ENCODE measurements at regions not wholly inside any gene's neighbourhood (a gene's known extent, or its start where the extent isn't known, plus 50 kb on each side); places are given as distances from the start of the nearest gene placed in this dataset.

DNA sequence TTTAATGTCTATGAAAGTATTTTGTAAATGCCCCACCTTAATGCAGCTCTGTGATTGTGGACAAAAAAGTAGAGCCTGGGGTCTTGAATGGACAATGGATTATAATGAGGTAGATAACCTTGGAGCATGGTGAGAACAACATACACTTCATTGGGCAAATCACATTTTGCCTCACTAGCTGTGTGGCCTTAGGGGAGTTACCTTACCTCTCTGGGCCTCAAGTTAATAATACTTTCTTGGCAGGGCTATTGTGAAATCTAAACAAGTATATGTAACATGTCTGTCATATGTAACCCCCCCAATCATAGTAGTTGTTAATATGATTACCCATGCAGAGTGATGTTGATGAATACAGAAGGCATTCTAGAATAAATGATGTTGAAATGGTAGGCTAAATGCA lies 213.6 kb upstream of the ANKRD55 start:
- TF ChIP-seq, protein P1, sequence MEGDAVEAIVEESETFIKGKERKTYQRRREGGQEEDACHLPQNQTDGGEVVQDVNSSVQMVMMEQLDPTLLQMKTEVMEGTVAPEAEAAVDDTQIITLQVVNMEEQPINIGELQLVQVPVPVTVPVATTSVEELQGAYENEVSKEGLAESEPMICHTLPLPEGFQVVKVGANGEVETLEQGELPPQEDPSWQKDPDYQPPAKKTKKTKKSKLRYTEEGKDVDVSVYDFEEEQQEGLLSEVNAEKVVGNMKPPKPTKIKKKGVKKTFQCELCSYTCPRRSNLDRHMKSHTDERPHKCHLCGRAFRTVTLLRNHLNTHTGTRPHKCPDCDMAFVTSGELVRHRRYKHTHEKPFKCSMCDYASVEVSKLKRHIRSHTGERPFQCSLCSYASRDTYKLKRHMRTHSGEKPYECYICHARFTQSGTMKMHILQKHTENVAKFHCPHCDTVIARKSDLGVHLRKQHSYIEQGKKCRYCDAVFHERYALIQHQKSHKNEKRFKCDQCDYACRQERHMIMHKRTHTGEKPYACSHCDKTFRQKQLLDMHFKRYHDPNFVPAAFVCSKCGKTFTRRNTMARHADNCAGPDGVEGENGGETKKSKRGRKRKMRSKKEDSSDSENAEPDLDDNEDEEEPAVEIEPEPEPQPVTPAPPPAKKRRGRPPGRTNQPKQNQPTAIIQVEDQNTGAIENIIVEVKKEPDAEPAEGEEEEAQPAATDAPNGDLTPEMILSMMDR (IDR thresholded peaks at IDR 0.05): no peak
- Histone ChIP-seq H3K36me3 (ENCODE audit: insufficient read depth, low read length) (no peaks in the 10 kb centered on the region), H3K4me3 (ENCODE audit: low read length) (no peak overlapping the region), H3K9me3 (ENCODE audit: control insufficient read depth in 1 of 2, insufficient read depth in 1 of 2, low read length in 2 of 2) (no peaks in the 10 kb centered on the region), H3K4me1 (ENCODE audit: insufficient read depth, low read length) (no peaks in the 10 kb centered on the region), H3K27ac (ENCODE audit: low read depth in 1 of 2, low read length in 2 of 2) (no peak overlapping the region), H3K27me3 (ENCODE audit: control insufficient read depth in 1 of 2, insufficient read depth in 2 of 2, low read length in 2 of 2) (no peaks in the 10 kb centered on the region)
- ChIA-PET CTCF (no interaction called here), POLR2A (no interaction called here)
- no peak for DNase-seq
- intact Hi-C loops (cut with DNase I, micrococcal nuclease): no loop called here
- ATAC-seq (ENCODE audit: poor library complexity): no peak
- Mint-ChIP-seq H3K36me3 (ENCODE audit: low read depth) (no peaks in the 10 kb centered on the region), H3K4me3 (no peak overlapping the region), H3K27me3 (no peaks in the 10 kb centered on the region), H3K9me3 (no peaks in the 10 kb centered on the region), H3K27ac (no peak overlapping the region), H3K4me1 (ENCODE audit: low read depth) (no peaks in the 10 kb centered on the region)

GRCh38 chr5:56443826-56444225 lies 210.7 kb upstream of the ANKRD55 start:
- Histone ChIP-seq H3K36me3 (ENCODE audit: insufficient read depth, low read length) (no peaks in the 10 kb centered on the region), H3K9me3 (ENCODE audit: control insufficient read depth in 1 of 2, insufficient read depth in 1 of 2, low read length in 2 of 2) (no peaks in the 10 kb centered on the region), H3K27me3 (ENCODE audit: control insufficient read depth in 1 of 2, insufficient read depth in 2 of 2, low read length in 2 of 2) (no peaks in the 10 kb centered on the region), H3K4me3 (ENCODE audit: low read length) (no peak overlapping the region), H3K27ac (ENCODE audit: low read depth in 1 of 2, low read length in 2 of 2) (no peak overlapping the region), H3K4me1 (ENCODE audit: insufficient read depth, low read length) (no peaks in the 10 kb centered on the region)
- no peaks in the 10 kb centered on the region for H3K27me3 Mint-ChIP-seq
- H3K4me3 Mint-ChIP-seq: no peak overlapping the region
- ChIA-PET POLR2A (no interaction called here), CTCF (no interaction called here)
- TF ChIP-seq, protein P1 (IDR thresholded peaks at IDR 0.05): no peak
- H3K36me3 Mint-ChIP-seq (ENCODE audit: low read depth): no peaks in the 10 kb centered on the region
- no peak overlapping the region for H3K27ac Mint-ChIP-seq
- no peaks in the 10 kb centered on the region for H3K4me1 Mint-ChIP-seq (ENCODE audit: low read depth)
- DNase-seq (no peak), ATAC-seq (ENCODE audit: poor library complexity) (no peak)
- intact Hi-C loops (cut with DNase I, micrococcal nuclease): no loop called here
- no peaks in the 10 kb centered on the region for H3K9me3 Mint-ChIP-seq

DNA sequence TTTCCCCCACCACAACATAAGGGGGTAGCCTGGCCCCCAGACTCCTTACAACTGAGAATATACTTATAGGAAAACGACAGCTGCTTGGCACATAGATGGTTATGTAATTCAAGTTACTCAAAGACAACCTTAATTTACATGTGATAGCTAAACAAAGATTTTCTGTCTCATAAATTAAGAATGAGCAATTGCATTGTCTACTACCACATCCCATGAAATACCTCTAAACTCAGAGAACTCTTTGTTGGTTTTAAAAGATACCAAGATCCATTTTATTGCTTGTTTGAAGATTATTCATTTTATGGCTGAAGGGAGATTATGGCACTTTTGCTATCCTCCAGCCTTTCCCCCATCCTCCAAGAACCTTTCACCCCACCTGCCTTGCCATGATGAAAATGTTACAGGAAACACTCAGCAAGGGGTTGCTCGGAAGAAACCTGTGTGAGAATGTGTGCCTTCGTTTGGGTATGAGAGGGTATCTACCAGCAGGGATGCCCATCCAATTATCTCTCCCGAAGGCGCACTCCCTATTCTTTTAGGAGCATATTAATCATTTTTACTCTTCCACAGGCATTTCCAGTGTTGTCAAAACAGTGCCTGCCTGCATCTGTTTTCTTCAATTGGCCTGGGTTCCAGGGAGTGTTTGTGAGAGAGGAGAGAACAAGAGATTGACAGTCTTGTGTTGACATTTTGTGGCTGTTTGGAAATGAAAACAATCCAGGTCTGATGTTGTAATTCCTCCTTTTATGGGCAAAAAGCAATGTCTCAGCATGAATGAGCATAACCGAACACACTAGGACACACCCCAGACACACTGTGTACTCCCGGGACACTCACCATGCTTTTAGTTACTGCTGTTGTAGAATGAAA lies 208.0 kb upstream of the ANKRD55 start:
- H3K4me1 Mint-ChIP-seq (ENCODE audit: low read depth): no peaks in the 10 kb centered on the region
- ATAC-seq (ENCODE audit: poor library complexity): no peak
- no peaks in the 10 kb centered on the region for H3K27me3 Mint-ChIP-seq
- Histone ChIP-seq H3K4me1 (ENCODE audit: insufficient read depth, low read length) (no peaks in the 10 kb centered on the region), H3K27ac (ENCODE audit: low read depth in 1 of 2, low read length in 2 of 2) (no peak overlapping the region), H3K36me3 (ENCODE audit: insufficient read depth, low read length) (no peaks in the 10 kb centered on the region), H3K9me3 (ENCODE audit: control insufficient read depth in 1 of 2, insufficient read depth in 1 of 2, low read length in 2 of 2) (no peaks in the 10 kb centered on the region), H3K27me3 (ENCODE audit: control insufficient read depth in 1 of 2, insufficient read depth in 2 of 2, low read length in 2 of 2) (no peaks in the 10 kb centered on the region), H3K4me3 (ENCODE audit: low read length) (no peak overlapping the region)
- intact Hi-C loops (cut with DNase I, micrococcal nuclease): no loop called here
- CTCF ChIA-PET: no interaction called here
- no peaks in the 10 kb centered on the region for H3K9me3 Mint-ChIP-seq
- H3K4me3 Mint-ChIP-seq: no peak overlapping the region
- TF ChIP-seq, protein P1 (IDR thresholded peaks at IDR 0.05): no peak
- H3K27ac Mint-ChIP-seq: no peak overlapping the region
- H3K36me3 Mint-ChIP-seq (ENCODE audit: low read depth): no peaks in the 10 kb centered on the region
- POLR2A ChIA-PET: no interaction called here
- DNase-seq: no peak

All from CD4-positive, alpha-beta T cell (primary cell).